T-helper 2 cell (primary cell): ENCODE measurements at regions not wholly inside any gene's neighbourhood (a gene's known extent, or its start where the extent isn't known, plus 50 kb on each side); places are given as distances from the start of the nearest gene placed in this dataset.

Experiments used
- DNase-seq, 5 experiments: peaks; one replicate each; pipeline versions ENCODE4 v3.0.0 to v3.0.0-alpha.2; 2012 to 2022

DNA sequence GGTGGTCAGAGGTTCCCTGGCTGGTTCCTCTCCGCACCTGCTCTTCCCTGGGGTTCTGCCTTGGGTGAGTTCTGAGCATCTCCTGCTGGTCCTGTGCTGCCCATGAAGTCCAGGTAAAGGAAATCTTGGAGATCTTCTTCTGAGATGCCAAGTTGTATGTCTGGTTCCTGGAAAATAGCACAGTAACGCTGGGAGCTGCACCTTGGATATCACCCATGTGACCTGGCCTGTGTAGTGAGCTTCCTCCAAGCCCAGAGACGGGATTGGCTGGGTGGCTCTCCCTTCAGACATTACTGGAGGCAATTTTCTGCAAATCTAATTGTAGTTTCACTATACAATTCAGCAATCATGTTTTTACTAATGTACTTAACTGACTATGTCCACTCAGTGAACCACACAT is 1281.1 kb downstream of the TMEM121 start:
- DNase-seq: no peak

- no peak for DNase-seq
These were observed 1282.1 kb downstream of the TMEM121 start for GRCh38 chr14:106808458-106808857.

DNA sequence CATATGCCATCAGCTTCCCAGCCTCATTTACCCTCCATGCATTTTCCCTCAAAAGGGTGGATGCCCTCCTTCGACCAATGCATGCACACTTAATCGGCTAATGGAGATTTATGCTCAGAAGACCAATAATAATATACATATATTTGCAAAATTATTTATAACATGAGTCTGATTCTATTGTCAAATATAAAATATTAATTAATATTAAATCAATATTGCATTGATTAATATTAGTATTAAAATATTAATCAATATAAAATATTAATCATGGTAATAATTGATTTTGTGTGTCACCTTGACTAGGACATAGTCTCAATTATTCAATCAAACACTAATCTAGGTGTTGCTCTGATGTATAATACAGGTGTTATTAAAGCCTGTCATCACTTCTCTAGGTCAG is 1282.5 kb downstream of the TMEM121 start:
- DNase-seq: no peak

DNA sequence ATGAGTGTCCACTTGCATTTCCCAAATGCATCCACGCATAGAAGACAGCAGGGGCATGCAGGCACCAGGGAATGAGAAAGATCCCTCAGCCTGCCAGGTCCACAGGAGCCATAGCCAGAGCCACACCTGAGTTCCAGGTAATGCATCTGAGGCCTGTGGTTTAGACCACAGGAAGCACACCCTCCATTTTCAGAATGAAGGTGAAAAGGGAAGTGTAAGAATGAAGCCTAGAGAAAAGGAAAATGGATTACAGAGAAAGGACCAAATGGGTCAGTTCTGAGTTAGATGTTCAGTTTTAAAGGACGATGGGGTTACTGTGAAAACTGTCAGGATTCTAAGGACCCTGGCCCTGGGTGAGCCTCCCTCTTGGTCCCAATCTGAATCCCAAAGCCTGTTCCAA is 1283.2 kb downstream of the TMEM121 start:
- peak in 1 of 5 experiments; percentile 35 for DNase-seq

GRCh38 chr14:106810168-106810567 is 1283.8 kb downstream of the TMEM121 start:
- peak in 1 of 5 experiments; percentile 59 for DNase-seq

- DNase-seq: no peak
These were observed 1284.8 kb downstream of the TMEM121 start for GRCh38 chr14:106811162-106811561.

DNA sequence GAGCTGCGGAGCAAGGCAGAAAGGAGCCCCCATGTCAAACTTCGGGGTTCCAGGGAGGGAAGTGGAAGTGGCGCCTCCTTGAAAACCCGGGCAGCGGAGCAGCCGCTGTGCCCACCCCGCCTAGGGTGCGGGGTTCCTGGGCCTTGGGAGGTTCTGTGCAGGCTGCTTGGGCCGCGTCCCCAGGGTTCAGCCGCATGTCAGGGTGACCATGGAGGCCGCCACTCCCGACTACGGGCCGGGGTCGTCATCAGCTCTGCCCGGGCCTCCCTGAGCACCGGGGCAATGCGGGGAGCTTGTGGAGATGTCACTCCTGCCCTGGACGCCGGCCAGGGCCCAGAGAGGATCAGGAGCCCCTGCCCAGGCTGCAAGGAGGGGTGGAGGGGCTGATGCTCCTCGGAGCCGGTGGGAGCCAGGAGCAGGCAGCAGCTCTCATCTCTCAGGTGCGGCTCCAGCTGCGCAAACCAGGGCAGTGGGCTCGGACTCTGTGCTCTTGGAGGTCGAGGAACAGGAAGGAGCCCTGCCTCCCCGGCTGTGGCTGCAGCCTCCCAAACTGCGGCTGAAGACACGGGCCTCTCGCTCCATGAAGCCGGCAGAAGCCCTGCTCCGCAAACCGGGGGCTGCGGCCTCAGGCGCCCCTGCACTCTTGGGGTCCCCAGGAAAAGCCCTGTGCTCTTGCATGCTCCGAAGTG is 1286.5 kb downstream of the TMEM121 start:
- no peak for DNase-seq

- no peak for DNase-seq
These were observed 1287.1 kb downstream of the TMEM121 start for GRCh38 chr14:106813477-106813823.

DNA sequence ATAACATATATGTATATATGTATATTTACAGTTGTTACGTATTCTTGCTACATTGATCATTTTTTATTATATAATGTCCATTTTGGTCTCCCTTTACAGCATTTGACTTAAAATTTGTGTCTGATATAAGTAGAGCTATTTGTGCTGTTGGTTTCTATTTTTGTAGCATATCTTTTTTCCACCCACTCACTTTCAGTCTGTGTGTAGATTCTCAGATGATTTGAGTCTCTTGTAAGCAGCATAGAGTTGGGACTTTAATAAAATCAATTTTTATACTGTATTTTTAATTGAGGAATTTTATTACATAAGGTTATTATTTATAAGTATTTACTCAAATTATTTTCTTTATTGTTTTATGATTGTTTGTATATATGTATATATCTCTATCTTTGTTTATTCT is 1293.7 kb downstream of the TMEM121 start:
- DNase-seq: no peak

DNA sequence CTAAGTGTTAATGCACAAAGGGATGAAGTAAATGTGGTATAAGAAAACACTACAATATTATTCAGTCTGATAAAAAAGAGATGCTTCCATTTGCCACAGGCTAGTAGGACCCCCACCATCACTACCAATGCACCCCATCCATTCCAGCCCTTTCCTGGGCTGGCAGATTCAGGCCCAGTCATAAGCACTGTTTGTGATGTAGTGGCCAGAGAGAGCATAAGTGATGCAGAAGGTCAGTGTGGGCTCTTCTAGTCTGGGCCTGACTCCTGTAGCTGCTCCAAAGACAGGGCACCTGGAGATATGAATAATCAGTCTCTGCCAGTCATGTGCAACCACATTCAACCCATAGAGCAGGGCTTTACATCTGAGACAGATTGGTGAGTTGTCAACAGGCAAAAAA is 1294.7 kb downstream of the TMEM121 start:
- peak in 1 of 5 experiments; percentile 54 for DNase-seq

DNA sequence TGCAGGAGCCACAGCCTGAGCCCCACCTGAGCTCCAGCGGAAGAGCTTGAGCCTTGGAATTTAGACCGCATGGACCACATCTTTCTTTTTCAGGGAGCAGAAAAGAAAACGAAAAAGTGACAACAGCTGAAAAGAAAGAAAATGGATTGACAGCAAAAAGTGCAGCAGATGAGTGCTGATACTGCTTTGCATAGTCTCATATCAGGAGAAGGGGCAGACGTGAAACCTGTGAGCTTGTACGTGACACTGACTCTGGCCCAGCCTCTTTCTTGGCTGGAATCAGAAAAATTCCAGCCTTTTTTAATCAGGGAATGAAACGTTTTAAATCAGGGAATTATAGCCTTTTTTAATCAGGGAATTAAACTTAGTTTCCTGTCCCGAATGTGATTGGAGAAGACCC is 1296.5 kb downstream of the TMEM121 start:
- DNase-seq: no peak

- DNase-seq: no peak
These were observed 1297.2 kb downstream of the TMEM121 start for GRCh38 chr14:106823552-106823951.

DNA sequence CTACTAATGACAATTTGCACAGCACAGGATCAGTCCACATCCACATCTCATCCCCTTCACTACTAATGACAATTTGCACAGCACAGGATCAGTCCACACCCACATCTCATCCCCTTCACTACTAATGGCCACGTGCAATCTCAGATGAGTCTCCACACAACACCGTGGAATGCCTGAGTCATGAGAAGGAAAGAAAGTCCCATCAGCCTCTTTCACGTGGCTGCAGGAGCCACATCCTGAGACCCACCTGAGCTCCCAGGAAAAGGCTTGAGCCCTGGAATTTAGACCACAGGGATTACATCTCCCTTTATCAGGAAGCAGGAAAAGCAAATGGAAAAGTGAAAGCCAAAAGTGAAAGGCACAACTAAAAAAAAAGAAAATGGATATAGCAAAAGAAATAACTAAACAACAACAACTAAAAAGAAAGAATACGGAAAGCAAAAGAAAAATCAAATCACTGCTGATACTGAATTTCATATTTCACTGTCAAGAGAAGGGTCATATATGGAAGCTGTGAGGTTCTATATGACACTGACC is 1300.5 kb downstream of the TMEM121 start:
- no peak for DNase-seq

DNA sequence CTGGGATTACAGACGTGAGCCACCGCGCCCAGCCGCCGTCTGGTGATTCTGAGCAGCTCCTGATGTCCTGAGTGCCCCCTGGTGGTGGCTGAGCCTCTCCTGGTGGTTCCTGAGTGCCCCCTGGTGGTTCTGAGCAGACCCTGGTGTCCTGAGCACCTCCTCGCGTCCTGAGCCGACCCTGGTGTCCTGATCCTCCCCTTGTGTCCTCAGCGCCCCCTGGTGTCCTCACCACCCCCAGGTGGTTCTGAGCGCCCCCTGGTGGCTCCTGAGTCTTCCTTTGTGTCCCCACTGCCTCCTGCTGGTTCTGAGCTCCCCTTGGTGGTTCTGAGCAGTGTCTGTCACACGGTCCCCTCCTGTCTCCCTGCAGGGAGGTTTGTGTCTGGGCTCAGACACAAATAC is 1304.9 kb downstream of the TMEM121 start:
- DNase-seq: peak in 3 of 5 experiments; percentile 39 to 76 (median 44)

DNA sequence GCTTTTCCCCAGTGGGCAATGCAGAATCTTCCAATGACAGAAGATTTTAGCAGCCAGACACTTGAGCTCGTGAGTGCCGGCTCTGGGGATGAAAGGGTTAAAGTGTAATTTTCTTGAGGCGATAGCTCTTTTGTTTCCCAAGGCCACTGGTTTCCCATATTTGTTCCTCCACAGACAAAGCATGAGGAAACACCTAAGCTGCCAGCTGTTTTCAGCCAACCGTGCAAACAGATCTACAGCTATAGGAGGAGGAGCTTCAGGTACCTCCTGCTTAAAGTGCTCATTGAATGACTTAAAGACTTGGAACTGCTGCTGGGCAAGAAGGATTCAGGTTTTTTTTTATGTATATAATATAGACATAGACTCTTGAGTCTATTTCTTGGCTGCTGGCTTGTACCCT is 1311.5 kb downstream of the TMEM121 start:
- DNase-seq: no peak

DNA sequence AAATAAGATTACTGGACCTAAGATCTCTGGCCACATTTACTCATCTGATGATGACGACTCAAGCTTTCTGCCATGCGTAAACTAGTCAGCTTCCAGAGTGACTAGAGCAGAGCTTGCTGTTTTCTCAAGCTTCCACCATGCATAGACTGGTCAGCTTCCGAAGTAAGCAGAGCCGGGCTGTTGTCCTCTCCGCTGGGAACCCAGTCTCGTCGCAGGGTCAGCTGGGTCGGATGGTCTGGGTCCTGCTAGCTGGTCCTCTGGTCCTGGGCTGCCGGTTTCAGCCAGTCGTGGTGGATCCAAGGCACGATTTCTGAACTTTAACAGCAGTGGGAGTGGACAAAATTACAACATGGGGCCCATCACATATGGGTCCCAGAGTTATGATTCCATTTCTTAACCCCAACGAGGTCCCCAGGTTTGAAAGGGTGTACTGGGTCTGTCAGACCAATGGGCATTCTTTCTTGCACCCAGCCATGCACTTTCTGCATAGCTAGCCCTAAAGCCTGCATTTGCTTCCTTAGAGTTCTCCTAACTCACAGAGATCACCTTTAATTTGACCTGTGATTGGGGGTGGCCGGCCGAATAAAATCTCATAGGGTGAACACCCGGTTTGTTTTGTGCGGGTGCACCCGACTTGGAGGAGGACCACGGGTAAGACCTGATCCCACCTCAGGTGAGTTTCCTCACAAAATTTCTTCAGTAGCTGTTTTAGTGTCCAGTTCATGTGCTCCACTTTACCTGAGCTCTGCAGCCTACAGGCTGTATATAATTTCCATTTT is 1312.8 kb downstream of the TMEM121 start:
- no peak for DNase-seq

DNA sequence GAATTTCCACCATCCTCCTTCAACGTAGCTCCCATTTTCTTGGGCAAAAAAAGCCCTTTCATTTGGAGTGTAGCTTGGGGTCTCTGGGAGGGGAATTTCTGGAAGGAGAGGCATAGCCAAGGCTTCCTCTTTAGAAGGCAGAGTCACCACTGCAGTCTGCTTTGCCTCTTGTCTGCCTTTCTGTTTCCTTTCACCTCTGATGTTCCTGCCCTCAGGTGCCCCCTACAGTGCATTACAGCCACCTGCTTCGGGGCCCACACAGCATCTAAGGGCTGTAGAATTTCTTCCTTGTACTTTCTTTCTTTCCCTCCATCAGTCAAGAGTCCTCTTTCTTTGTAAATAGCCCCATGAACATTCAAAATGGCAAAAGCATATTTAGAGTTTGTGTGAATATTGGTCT is 1313.9 kb downstream of the TMEM121 start:
- DNase-seq: peak in 1 of 5 experiments; percentile 42

- DNase-seq: no peak
These were observed 1314.6 kb downstream of the TMEM121 start for GRCh38 chr14:106840991-106841390.

DNA sequence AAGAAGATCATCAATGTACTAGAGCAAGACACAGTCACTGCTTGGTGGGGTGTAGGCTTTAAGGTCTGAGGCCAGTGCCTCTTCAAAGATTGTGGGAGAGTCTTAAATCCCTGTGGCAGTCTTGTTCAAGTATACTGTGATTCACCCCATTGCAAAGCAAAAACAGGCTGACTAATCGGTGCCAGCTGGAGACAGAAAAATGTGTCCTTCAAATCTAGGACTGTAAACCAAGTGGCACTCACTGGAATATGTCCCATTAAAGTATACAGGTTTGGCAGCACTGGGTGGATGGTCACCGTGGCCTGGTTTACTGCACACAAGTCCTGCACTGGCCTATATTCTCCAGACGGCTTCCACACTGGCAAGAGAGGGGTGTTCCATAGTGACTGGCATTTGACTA is 1315.3 kb downstream of the TMEM121 start:
- DNase-seq: no peak

GRCh38 chr14:106842687-106843086 is 1316.3 kb downstream of the TMEM121 start:
- no peak for DNase-seq

GRCh38 chr14:106843386-106843785 is 1317.0 kb downstream of the TMEM121 start:
- peak in 1 of 5 experiments; percentile 30 for DNase-seq

DNA sequence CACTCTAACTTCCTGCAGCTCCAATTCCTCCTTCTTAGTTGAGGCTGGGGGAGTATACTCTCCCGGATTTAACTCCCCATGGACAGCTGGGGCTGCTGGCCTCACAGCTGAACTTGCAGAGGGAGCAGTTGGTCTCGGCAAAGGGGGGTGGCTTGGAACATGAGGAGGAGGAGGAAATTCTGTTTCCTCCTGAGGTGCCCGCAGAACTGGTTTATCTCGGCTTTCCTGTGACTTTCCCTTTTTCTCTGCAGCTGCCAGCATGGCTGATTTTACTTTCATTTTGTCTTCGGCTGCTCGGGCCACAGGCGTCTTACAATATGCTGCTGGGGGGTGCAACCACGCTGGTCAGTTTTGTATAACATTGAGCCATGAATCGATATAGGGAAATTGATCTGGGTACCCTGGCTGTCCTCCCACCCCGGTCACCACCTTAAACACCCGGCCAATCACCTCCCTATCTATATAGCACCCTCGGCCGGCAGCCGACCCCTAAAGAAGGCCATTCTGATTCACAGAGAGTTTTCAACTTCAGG is 1317.6 kb downstream of the TMEM121 start:
- DNase-seq: peak in 2 of 5 experiments; percentile 33 to 54

- peak in 4 of 5 experiments; percentile 27 to 82 (median 64) for DNase-seq
These were observed 1318.4 kb downstream of the TMEM121 start for GRCh38 chr14:106844608-106845285.
